Stimulated activated CD4-positive, alpha-beta T cell treated with anti-CD3 and anti-CD28 coated beads, TNF-alpha, amount 100 ng/mL, for 4 hours (primary cell): ENCODE measurements at regions not wholly inside any gene's neighbourhood (a gene's known extent, or its start where the extent isn't known, plus 50 kb on each side); places are given as distances from the start of the nearest gene placed in this dataset.

ENCODE experiments used
- DNase-seq, 3 experiments: peaks; one replicate each; pipeline ENCODE4 v3.0.0-alpha.2; 2020; ENCODE audit warnings: low read depth in 3 of 3

- DNase-seq: no peak
These were observed 409.3 kb upstream of the SLC24A2 start for GRCh38 chr9:20197976-20198685.

GRCh38 chr9:20191228-20191840, 402.5 kb upstream of the SLC24A2 start:
- no peak for DNase-seq

DNA sequence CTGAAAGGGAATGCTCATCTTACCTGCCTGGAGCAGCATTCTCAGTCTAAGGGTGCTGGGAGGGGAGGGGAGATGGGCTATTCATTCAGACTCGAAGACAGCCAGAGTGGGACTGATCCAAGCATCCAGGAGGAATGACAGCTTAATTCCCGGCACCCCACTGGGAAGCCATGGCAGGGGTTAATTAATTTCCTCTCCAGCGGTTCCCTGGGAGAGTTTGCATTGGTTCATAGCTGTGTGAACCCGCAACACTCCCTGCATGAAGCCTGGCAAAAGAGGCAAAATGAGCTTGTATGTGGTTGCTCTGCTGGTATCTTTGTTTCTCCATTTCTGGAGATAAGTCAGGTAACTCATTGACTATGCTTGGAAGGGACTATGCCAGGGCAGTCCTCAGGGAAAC, 401.0 kb upstream of the SLC24A2 start:
- DNase-seq: no peak

GRCh38 chr9:20188616-20189369, 400.0 kb upstream of the SLC24A2 start:
- DNase-seq: no peak

DNA sequence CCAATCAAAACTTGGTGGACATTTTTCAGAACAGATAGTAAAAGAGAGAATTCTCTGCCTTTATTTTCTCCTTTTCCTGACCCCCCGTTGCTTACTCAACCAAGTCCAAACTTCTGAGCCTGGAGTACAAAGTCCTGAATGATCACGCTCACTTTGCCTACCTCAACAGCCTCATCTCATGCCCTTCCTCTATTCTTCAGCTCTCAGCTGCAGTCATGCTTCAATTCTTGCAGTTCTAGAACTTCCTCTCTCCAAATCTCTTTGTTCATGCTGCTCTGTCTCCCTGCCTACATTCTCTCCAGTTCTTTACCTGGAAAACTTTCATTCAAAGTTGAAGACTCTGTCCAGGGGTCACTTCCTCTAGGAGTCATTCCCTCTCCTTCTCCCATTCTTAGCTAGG, 398.5 kb upstream of the SLC24A2 start:
- no peak for DNase-seq

- DNase-seq: no peak
These were observed 398.0 kb upstream of the SLC24A2 start for GRCh38 chr9:20186823-20187222.

GRCh38 chr9:20186231-20186630, 397.4 kb upstream of the SLC24A2 start:
- no peak for DNase-seq

DNA sequence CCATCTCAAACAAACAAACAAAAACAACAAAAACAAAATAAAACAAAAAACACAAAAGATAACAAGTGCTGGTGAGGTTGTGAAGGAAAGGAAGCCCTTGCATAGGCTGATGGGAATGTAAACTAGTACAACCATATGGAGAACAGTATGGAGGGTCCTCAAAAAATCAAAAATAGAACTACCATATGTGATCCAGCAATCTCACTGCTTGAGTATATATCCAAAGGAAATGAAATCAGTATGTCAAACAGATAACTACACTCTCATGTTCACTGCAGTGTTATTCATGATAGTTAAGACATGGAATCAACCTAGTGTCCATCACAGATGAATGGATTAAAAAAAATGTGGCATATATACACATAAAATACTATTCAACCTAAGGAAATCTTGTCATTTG, 395.7 kb upstream of the SLC24A2 start:
- no peak for DNase-seq

DNA sequence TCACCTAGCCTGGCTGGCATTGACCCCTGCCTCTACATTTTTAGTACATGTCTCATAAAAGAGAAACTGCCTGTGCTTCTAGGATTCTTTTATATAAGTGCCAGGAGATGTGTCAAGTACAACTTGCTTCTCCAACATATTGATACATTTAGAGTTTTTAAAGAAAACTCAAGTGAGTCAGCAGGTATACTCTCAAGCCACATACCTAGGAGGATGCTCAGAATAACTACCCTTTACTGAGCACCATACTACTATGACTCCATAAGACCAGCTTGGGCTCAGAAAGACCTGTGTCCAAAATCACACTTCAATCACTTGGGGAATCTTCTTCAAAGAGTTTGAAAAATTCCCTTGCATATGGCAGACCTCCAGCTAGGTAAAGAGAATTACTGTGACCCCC, 389.8 kb upstream of the SLC24A2 start:
- DNase-seq: no peak

- DNase-seq: no peak
These were observed 389.4 kb upstream of the SLC24A2 start for GRCh38 chr9:20178197-20178596.

- DNase-seq: no peak
These were observed 381.3 kb upstream of the SLC24A2 start for GRCh38 chr9:20170122-20170521.

- DNase-seq: no peak
These were observed 363.4 kb upstream of the SLC24A2 start for GRCh38 chr9:20152151-20152725.

GRCh38 chr9:20148416-20148815, 359.6 kb upstream of the SLC24A2 start:
- no peak for DNase-seq

- no peak for DNase-seq
These were observed 355.4 kb upstream of the SLC24A2 start for GRCh38 chr9:20144197-20144596.

GRCh38 chr9:20139763-20140290, 351.0 kb upstream of the SLC24A2 start:
- no peak for DNase-seq

- DNase-seq: no peak
These were observed 350.0 kb upstream of the SLC24A2 start for GRCh38 chr9:20138841-20139240.

DNA sequence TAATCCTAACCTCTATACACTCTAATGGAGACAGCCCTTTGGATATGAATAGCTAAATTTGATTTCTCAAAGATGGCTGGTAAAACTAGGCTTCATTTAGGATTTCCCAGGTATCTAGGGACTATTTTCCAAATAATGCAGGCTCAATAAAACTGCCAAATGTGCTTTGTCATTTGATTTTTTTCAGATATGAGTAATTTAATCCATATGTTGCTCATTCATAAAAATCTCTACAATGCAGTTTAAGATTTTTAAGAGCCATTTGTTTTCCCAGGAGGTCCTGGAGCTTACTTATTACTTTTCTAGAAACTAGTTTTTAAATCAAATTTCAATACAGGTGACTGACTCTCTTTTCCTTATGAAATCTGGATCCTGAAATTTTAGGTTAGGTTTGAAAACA, 349.3 kb upstream of the SLC24A2 start:
- DNase-seq: no peak

DNA sequence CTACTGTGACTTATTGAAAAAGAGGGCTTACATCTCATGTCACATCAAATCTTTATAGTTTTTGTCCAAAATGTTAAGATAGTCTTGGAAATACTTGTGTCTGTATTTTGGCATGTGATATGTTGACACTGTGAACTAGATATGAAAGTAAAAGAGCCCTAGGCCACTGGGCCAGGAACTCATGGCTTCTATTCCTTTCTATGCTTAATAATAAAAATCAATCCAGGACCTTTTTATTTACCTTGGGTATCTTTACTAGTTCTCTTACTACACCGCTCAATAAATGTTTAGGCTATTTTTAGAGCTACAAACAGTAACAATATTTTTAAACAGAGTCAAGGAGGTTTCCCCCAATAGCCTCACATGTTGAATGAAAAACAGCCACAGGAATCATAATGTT, 348.6 kb upstream of the SLC24A2 start:
- no peak for DNase-seq

- no peak for DNase-seq
These were observed 346.4 kb upstream of the SLC24A2 start for GRCh38 chr9:20135119-20135697.

- no peak for DNase-seq
These were observed 336.9 kb upstream of the SLC24A2 start for GRCh38 chr9:20125727-20126126.

DNA sequence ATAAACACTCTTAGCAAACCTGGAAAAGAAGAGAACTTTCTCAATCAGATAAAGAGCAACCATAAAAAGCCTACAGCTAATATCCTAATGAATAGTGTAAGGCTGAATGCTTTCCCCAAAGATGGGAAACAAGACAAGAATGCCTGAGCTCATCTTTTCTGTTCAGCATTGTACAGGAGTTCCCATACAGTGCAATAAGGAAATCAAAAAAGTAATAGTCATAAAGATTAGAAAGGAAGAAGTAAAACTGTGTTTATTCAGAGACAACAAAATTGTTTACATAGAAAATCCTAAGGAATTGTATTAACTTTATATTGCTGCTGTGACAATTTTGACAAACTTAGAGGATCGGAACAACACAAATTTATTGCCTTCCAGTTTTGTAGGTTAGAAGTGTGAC, 330.7 kb upstream of the SLC24A2 start:
- DNase-seq: no peak

DNA sequence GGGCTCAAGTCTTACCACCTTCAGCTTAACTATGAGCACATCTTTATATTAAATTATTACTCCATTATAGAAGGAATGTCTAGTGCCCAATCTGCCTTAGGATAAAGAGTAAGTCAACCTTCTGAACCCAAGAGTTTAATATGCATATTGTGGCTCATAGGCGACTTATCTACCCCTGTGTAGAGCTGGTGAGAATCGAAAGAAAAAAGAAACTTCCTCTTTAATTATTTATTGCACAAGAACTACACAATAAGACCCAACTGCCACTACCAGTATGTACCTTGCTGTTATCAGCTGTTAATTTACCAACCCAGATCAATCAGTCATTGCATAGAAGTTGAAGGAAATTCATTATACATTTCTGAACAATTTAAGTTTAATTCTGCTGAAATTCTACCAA, 329.1 kb upstream of the SLC24A2 start:
- no peak for DNase-seq
